Kidney (tissue), 13 donors: ENCODE measurements at regions not wholly inside any gene's neighbourhood (a gene's known extent, or its start where the extent isn't known, plus 50 kb on each side); places are given as distances from the start of the nearest gene placed in this dataset.

Experiments
- DNase-seq, 5 donors: peaks; one replicate each; pipeline ENCODE4 v3.0.0-alpha.2; 2013 to 2020
- FAIRE-seq: peaks from 2 replicates; lab custom pipeline; 2012; peaks lifted over from hg19 to GRCh38; lab: Jason Lieb, UNC
- H3K27ac ChIP-seq, 2 donors: one replicate each; pipeline ENCODE4 v1.7.0; 2013; ENCODE audit warnings: low read depth in 2 of 2, low read length in 2 of 2, inconsistent platforms in 1 of 2
- H3K27me3 ChIP-seq: one replicate; pipeline ENCODE4 v1.7.1; 2013; ENCODE audit warnings: low read length, inconsistent platforms; ENCODE audit not compliant: control insufficient read depth, insufficient read depth
- H3K36me3 ChIP-seq, 3 donors: one replicate each; pipeline versions ENCODE4 v1.7.0 to v1.7.1; 2013; ENCODE audit warnings: low read length in 3 of 3, control low read depth in 1 of 3, inconsistent platforms in 1 of 3; ENCODE audit not compliant: insufficient read depth in 3 of 3, control insufficient read depth in 2 of 3
- H3K4me1 ChIP-seq, 3 donors: one replicate each; pipeline versions ENCODE4 v1.7.0 to v1.7.1; 2013; ENCODE audit warnings: low read length in 3 of 3, inconsistent platforms in 1 of 3, low read depth in 1 of 3; ENCODE audit not compliant: control insufficient read depth in 2 of 3, insufficient read depth in 2 of 3
- H3K4me3 ChIP-seq, 3 donors: one replicate each; pipeline versions ENCODE4 v1.7.0 to v1.8.1; 2013; ENCODE audit warnings: low read length in 3 of 3, control low read depth in 1 of 3, inconsistent platforms in 1 of 3
- H3K9ac ChIP-seq, 3 donors: one replicate each; pipeline versions ENCODE4 v1.7.0 to v1.7.1; 2013; ENCODE audit warnings: low read length in 3 of 3, control low read depth in 1 of 3, inconsistent platforms in 1 of 3
- H3K9me3 ChIP-seq, 3 donors: one replicate each; pipeline versions ENCODE4 v1.7.0 to v1.7.1; 2013; ENCODE audit warnings: low read length in 3 of 3, control low read depth in 1 of 3, inconsistent platforms in 1 of 3; ENCODE audit not compliant: control insufficient read depth in 2 of 3, insufficient read depth in 1 of 3
- intact Hi-C: fragments of 100-400 bp; cut with DNase I; formaldehyde crosslinking; loops from one replicate; pipeline ENCODE4 v1.11.1; 2022
- TF ChIP-seq, protein P1 (sequence below): IDR thresholded peaks from 3 replicates; pipeline ENCODE4 v1.5.1; 2012; ENCODE audit warnings: mild to moderate bottlenecking, moderate library complexity, borderline replicate concordance; ENCODE audit not compliant: insufficient read depth; ENCODE audit errors: extremely low read depth
- donor health status: control.
- donor health status: control.
- donor health status: control.
- donor health status: control.
- donor health status: control.
- donor health status: DM: yes; HTN: yes; CAD: no.
- donor health status: Normal renal cell carcinoma (clear cell type).

DNA sequence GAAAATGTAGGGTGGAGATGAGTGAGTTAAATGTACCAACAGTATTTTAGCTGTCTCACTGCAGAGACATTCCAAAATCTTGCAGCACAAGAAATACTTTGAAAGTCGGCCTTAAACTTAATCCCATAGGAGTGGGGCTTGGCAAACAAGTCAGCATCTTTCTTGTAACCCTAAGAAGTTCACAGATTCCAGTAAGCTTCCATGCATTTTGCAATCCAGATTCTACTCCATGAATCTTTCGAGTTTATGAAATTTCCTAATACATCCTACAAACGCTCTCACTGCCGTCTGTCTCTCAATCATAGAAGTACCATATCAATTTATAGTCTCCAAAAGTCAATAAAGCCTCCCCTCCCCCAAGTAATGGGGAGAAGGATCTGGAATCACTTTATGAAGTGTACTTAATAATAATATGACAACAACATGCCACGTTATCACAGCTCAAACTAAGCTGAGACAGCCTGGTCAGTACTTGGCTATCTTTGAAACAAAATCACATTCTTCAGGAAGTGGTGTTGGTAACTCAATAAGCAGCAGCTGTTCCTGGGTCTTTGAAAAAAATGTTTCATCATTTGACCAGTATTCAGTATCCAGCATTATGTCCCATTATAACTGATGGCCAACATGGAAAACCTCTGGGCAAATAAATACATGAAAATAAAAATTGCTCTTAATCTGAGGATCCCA lies 317.4 kb upstream of the RUNX1 start:
- peak in 1 of 5 donors; percentile 10 for DNase-seq
- Histone ChIP-seq H3K27ac (no peak overlapping the region), H3K4me1 (no peaks in the 10 kb centered on the region), H3K4me3 (no peak overlapping the region), H3K9me3 (no peaks in the 10 kb centered on the region), H3K36me3 (no peaks in the 10 kb centered on the region), H3K27me3 (no peaks in the 10 kb centered on the region), H3K9ac (no peak overlapping the region)
- FAIRE-seq: no peak
- TF ChIP-seq, protein P1, sequence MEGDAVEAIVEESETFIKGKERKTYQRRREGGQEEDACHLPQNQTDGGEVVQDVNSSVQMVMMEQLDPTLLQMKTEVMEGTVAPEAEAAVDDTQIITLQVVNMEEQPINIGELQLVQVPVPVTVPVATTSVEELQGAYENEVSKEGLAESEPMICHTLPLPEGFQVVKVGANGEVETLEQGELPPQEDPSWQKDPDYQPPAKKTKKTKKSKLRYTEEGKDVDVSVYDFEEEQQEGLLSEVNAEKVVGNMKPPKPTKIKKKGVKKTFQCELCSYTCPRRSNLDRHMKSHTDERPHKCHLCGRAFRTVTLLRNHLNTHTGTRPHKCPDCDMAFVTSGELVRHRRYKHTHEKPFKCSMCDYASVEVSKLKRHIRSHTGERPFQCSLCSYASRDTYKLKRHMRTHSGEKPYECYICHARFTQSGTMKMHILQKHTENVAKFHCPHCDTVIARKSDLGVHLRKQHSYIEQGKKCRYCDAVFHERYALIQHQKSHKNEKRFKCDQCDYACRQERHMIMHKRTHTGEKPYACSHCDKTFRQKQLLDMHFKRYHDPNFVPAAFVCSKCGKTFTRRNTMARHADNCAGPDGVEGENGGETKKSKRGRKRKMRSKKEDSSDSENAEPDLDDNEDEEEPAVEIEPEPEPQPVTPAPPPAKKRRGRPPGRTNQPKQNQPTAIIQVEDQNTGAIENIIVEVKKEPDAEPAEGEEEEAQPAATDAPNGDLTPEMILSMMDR: no peak
- intact Hi-C loops: no loop called here

DNA sequence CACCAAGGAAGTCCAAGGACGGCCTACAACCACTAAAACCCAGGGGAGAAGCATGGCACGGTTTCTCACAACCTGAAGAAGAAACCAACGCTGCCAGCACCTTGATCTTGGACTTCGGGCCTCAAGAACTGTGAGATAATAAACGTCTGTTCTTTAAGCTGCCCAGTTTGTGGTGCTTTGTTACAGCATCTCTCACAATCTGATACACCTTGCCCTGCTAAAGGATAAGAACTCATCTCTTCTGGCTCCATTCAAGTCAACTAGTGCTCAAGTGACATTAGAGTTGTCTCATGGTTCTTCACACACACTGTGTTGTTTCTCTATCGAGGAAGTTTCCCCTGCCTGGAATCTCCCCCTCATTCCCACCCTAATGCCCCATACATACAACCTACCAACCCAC lies 314.4 kb upstream of the RUNX1 start:
- H3K4me3 ChIP-seq: no peak overlapping the region
- H3K27me3 ChIP-seq: no peaks in the 10 kb centered on the region
- H3K27ac ChIP-seq: no peak overlapping the region
- no peaks in the 10 kb centered on the region for H3K36me3 ChIP-seq
- DNase-seq (no peak), FAIRE-seq (no peak)
- intact Hi-C loops: no loop called here
- TF ChIP-seq, protein P1: no peak
- no peaks in the 10 kb centered on the region for H3K4me1 ChIP-seq
- H3K9me3 ChIP-seq: no peaks in the 10 kb centered on the region
- no peak overlapping the region for H3K9ac ChIP-seq

DNA sequence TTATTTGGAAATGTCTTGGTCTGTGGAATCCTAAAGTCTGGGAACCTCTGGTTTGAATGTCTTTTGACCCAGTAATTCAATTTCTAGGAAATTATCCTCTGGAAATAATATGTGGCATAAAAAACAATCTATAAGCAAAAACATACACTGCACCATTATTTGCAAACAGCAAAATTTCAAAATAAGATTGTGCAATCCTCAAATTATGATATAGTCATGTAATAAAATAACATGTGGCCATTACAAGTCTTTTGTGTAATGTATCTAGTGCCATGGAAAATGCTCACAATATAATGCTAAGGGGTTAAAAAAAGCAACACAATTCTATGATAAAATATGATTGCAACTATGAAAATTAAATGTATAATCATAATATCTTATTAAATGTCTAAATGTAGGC lies 312.9 kb upstream of the RUNX1 start:
- FAIRE-seq (no peak), DNase-seq (no peak)
- no peak overlapping the region for H3K27ac ChIP-seq
- no peak overlapping the region for H3K4me3 ChIP-seq
- H3K9ac ChIP-seq: no peak overlapping the region
- H3K4me1 ChIP-seq: no peaks in the 10 kb centered on the region
- intact Hi-C loops: no loop called here
- no peaks in the 10 kb centered on the region for H3K36me3 ChIP-seq
- H3K9me3 ChIP-seq: no peaks in the 10 kb centered on the region
- TF ChIP-seq, protein P1: no peak
- H3K27me3 ChIP-seq: no peaks in the 10 kb centered on the region
